GM19395 (cell line): ENCODE measurements at regions not wholly inside any gene's neighbourhood (a gene's known extent, or its start where the extent isn't known, plus 50 kb on each side); places are given as distances from the start of the nearest gene placed in this dataset.

ENCODE experiments used
- ATAC-seq: cut with Tn5 transposase; IDR thresholded peaks from one replicate; pipeline ENCODE4 v1.9.1; 2021; ENCODE audit warnings: mild to moderate bottlenecking, moderate library complexity; ENCODE audit not compliant: unreplicated experiment

GRCh38 chr10:78950656-78951587 lies 117.8 kb upstream of the ZMIZ1 start:
- no peak for ATAC-seq

GRCh38 chr10:78952030-78952429 lies 116.7 kb upstream of the ZMIZ1 start:
- ATAC-seq: no peak

GRCh38 chr10:78952686-78953085 lies 116.1 kb upstream of the ZMIZ1 start:
- peak; percentile 13 for ATAC-seq

GRCh38 chr10:78953113-78953798 lies 115.5 kb upstream of the ZMIZ1 start:
- peak; percentile 73 for ATAC-seq

GRCh38 chr10:78953799-78954297 lies 114.9 kb upstream of the ZMIZ1 start:
- ATAC-seq: no peak

- ATAC-seq: no peak
These were observed 114.1 kb upstream of the ZMIZ1 start for GRCh38 chr10:78954689-78955088.

- no peak for ATAC-seq
These were observed 113.6 kb upstream of the ZMIZ1 start for GRCh38 chr10:78955206-78955605.

GRCh38 chr10:78956391-78956790 lies 112.4 kb upstream of the ZMIZ1 start:
- ATAC-seq: no peak

GRCh38 chr10:78957471-78958039 lies 111.2 kb upstream of the ZMIZ1 start:
- no peak for ATAC-seq

- ATAC-seq: no peak
These were observed 109.4 kb upstream of the ZMIZ1 start for GRCh38 chr10:78959217-78959923.

- ATAC-seq: no peak
These were observed 108.9 kb upstream of the ZMIZ1 start for GRCh38 chr10:78959924-78960285.

- no peak for ATAC-seq
These were observed 108.4 kb upstream of the ZMIZ1 start for GRCh38 chr10:78960316-78960800.

- ATAC-seq: no peak
These were observed 107.0 kb upstream of the ZMIZ1 start for GRCh38 chr10:78961760-78962159.

GRCh38 chr10:78963074-78964034 lies 105.4 kb upstream of the ZMIZ1 start:
- no peak for ATAC-seq

- ATAC-seq: no peak
These were observed 104.4 kb upstream of the ZMIZ1 start for GRCh38 chr10:78964274-78964951.

- no peak for ATAC-seq
These were observed 103.7 kb upstream of the ZMIZ1 start for GRCh38 chr10:78964952-78965633.

GRCh38 chr10:78966182-78966787 lies 102.5 kb upstream of the ZMIZ1 start:
- no peak for ATAC-seq

GRCh38 chr10:78966844-78967488 lies 101.8 kb upstream of the ZMIZ1 start:
- ATAC-seq: no peak
